Thyroid gland (tissue), 4 donors: ENCODE measurements at regions not wholly inside any gene's neighbourhood (a gene's known extent, or its start where the extent isn't known, plus 50 kb on each side); places are given as distances from the start of the nearest gene placed in this dataset.

ENCODE experiments used
- DNase-seq, 2 donors: peaks; one replicate each; pipeline ENCODE4 v3.0.0-alpha.2; 2019
- H3K27ac ChIP-seq, 3 donors: fragments of 200-600 bp; sonication (generic); 1 replicate in 2 of 3; 2 replicates in 1 of 3; pipeline ENCODE4 v1.5.1; 2016 to 2019; ENCODE audit warnings: mild to moderate bottlenecking in 1 of 3, moderate library complexity in 1 of 3
- H3K27me3 ChIP-seq: fragments of 200-600 bp; sonication (generic); one replicate; pipeline ENCODE4 v1.5.1; 2019
- H3K36me3 ChIP-seq, 2 donors: fragments of 200-600 bp; sonication (generic); one replicate each; pipeline ENCODE4 v1.5.1; 2016 to 2019
- H3K4me1 ChIP-seq, 2 donors: fragments of 200-600 bp; sonication (generic); one replicate each; pipeline ENCODE4 v1.5.1; 2017 to 2019
- H3K4me3 ChIP-seq, 3 donors: fragments of 200-600 bp; sonication (generic); replicated peaks in 1 of 3; 1 replicate in 2 of 3; 2 replicates in 1 of 3; pipeline ENCODE4 v1.5.1; 2016; ENCODE audit warnings: mild to moderate bottlenecking in 1 of 3
- H3K9me3 ChIP-seq: fragments of 200-600 bp; sonication (generic); one replicate; pipeline ENCODE4 v1.5.1; 2017
- CTCF ChIP-seq, 6 experiments: fragments of 200-600 bp in 3 of 6; fragments of 450-650 bp in 3 of 6; sonication (generic) in 3 of 6; IDR thresholded peaks; one replicate each; pipeline ENCODE4 v1.5.1; 2016 to 2019; ENCODE audit warnings: antibody characterized with exemption in 6 of 6, mild to moderate bottlenecking in 2 of 6, inconsistent platforms in 1 of 6, moderate library complexity in 1 of 6
- POLR2A ChIP-seq, 2 donors: fragments of 450-650 bp; IDR thresholded peaks; one replicate each; pipeline ENCODE4 v1.6.1; 2017; ENCODE audit warnings: antibody characterized with exemption in 2 of 2, mild to moderate bottlenecking in 2 of 2, moderate library complexity in 1 of 2
- WGBS, 2 donors: methylation state at CpG; one replicate each; pipeline ENCODE4 v1.1.5; 2017; 5-methylcytosine and 5-hydroxymethylcytosine counted together
- intact Hi-C: fragments of 100-400 bp; cut with DNase I; formaldehyde crosslinking; loops from one replicate; pipeline ENCODE4 v1.15.1; 2023

- intact Hi-C loops: no loop called here
- DNase-seq: no peak
- 86 to 93% methylated on average over 5 of the region's 5 CpGs for WGBS, 2 donors
- Histone ChIP-seq H3K4me3 (no peak overlapping the region), H3K27ac (peak overlapping the region in 1 of 3 donors; percentile 26), H3K9me3 (no peaks in the 10 kb centered on the region), H3K36me3 (no peaks in the 10 kb centered on the region), H3K4me1 (peaks cover 0 to 9% of the 10 kb centered on the region in 2 donors), H3K27me3 (no peaks in the 10 kb centered on the region)
- no peak for TF ChIP-seq POLR2A (IDR thresholded peaks at IDR 0.05)
- no peak for TF ChIP-seq CTCF (IDR thresholded peaks at IDR 0.05)
Measured at GRCh38 chr4:23333556-23333945, 556.3 kb downstream of the PPARGC1A start.

GRCh38 chr4:23332313-23332712 is 557.5 kb downstream of the PPARGC1A start:
- no peaks in the 10 kb centered on the region for H3K9me3 ChIP-seq
- no peak for DNase-seq
- intact Hi-C loops: no loop called here
- H3K4me1 ChIP-seq: peaks cover 0 to 9% of the 10 kb centered on the region in 2 donors
- 85 to 88% methylated on average over 2 of the region's 2 CpGs for WGBS, 2 donors
- no peaks in the 10 kb centered on the region for H3K36me3 ChIP-seq
- H3K4me3 ChIP-seq: no peak overlapping the region
- no peaks in the 10 kb centered on the region for H3K27me3 ChIP-seq
- no peak for TF ChIP-seq CTCF (IDR thresholded peaks at IDR 0.05)
- no peak for TF ChIP-seq POLR2A (IDR thresholded peaks at IDR 0.05)
- no peak overlapping the region for H3K27ac ChIP-seq

- TF ChIP-seq POLR2A (IDR thresholded peaks at IDR 0.05): no peak
- no peak for TF ChIP-seq CTCF (IDR thresholded peaks at IDR 0.05)
- no peaks in the 10 kb centered on the region for H3K4me1 ChIP-seq
- intact Hi-C loops: no loop called here
- H3K9me3 ChIP-seq: no peaks in the 10 kb centered on the region
- H3K4me3 ChIP-seq: no peak overlapping the region
- H3K36me3 ChIP-seq: no peaks in the 10 kb centered on the region
- no peak for DNase-seq
- WGBS, 2 donors: 91 to 97% methylated on average over 1 of the region's 1 CpG
- no peaks in the 10 kb centered on the region for H3K27me3 ChIP-seq
- H3K27ac ChIP-seq: no peak overlapping the region
Measured at GRCh38 chr4:23327120-23327519, 562.7 kb downstream of the PPARGC1A start.

- TF ChIP-seq CTCF (IDR thresholded peaks at IDR 0.05) (no peak), POLR2A (IDR thresholded peaks at IDR 0.05) (no peak)
- DNase-seq: no peak
- Histone ChIP-seq H3K27me3 (no peaks in the 10 kb centered on the region), H3K4me3 (no peak overlapping the region), H3K4me1 (no peaks in the 10 kb centered on the region), H3K9me3 (no peaks in the 10 kb centered on the region), H3K36me3 (no peaks in the 10 kb centered on the region), H3K27ac (no peak overlapping the region)
- WGBS, 2 donors: 31 to 56% methylated on average over 3 of the region's 3 CpGs
- intact Hi-C loops: no loop called here
Measured at GRCh38 chr4:23324021-23324690, 565.7 kb downstream of the PPARGC1A start.

- TF ChIP-seq CTCF (IDR thresholded peaks at IDR 0.05) (no peak), POLR2A (IDR thresholded peaks at IDR 0.05) (no peak)
- no peak overlapping the region for H3K4me3 ChIP-seq
- WGBS, 2 donors: 91 to 93% methylated on average over 1 of the region's 1 CpG
- no peaks in the 10 kb centered on the region for H3K27me3 ChIP-seq
- no peaks in the 10 kb centered on the region for H3K9me3 ChIP-seq
- H3K27ac ChIP-seq: no peak overlapping the region
- intact Hi-C loops: no loop called here
- no peak for DNase-seq
- H3K36me3 ChIP-seq: no peaks in the 10 kb centered on the region
- no peaks in the 10 kb centered on the region for H3K4me1 ChIP-seq
Measured at GRCh38 chr4:23323436-23323835, 566.4 kb downstream of the PPARGC1A start.
